ENCODE measurements at regions not wholly inside any gene's neighbourhood (a gene's known extent, or its start where the extent isn't known, plus 50 kb on each side); places are given as distances from the start of the nearest gene placed in this dataset.

GRCh38 chr5:60219921-60220320 lies 326.4 kb upstream of the PDE4D start:
- H3K4me2 ChIP-seq (ENCODE audit: low read depth, low read length): no peak overlapping the region
- no peak overlapping the region for H2AK5ac ChIP-seq (ENCODE audit: low read depth, low read length)
- ChIA-PET POLR2A (ENCODE audit: unreplicated experiment) (no interaction called here), CTCF (no interaction called here)
- in situ Hi-C loops (cut with MboI; ENCODE audit: low sequenced_read_pairs): no loop called here
- no peak overlapping the region for H3K18ac ChIP-seq (ENCODE audit: low read depth, low read length)
- no peak overlapping the region for H2BK20ac ChIP-seq (ENCODE audit: low read depth, low read length)
- no peaks in the 10 kb centered on the region for H3K27me3 ChIP-seq (ENCODE audit: control insufficient read depth, insufficient read depth, low read length)
- no peak overlapping the region for H3K23ac ChIP-seq (ENCODE audit: low read depth, low read length)
- no peak overlapping the region for H3K27ac ChIP-seq (ENCODE audit: insufficient read depth, low read length)
- dilution Hi-C loops (cut with HindIII; ENCODE audit: low sequenced_read_pairs, unreplicated experiment): no loop called here
- H2BK5ac ChIP-seq (ENCODE audit: low read depth, low read length, poor library complexity, severe bottlenecking): no peak overlapping the region
- no peaks in the 10 kb centered on the region for H3K79me1 ChIP-seq (ENCODE audit: low read depth in 1 of 2, low read length in 2 of 2)
- no peak overlapping the region for H2AFZ ChIP-seq (replicated peaks; ENCODE audit: low read length, poor library complexity)
- H3K4ac ChIP-seq (ENCODE audit: low read depth, low read length): no peak overlapping the region
- no peak overlapping the region for H4K91ac ChIP-seq (ENCODE audit: insufficient read depth, low read depth, low read length)
- no peaks in the 10 kb centered on the region for H3K4me1 ChIP-seq (ENCODE audit: control insufficient read depth, insufficient read depth, low read length)
- H3K4me3 ChIP-seq (ENCODE audit: insufficient read depth, low read depth, low read length): no peak overlapping the region
- H2AK9ac ChIP-seq (replicated peaks; ENCODE audit: low read depth, low read length, poor library complexity): no peak overlapping the region
- no peak overlapping the region for H3K14ac ChIP-seq (replicated peaks; ENCODE audit: low read depth, low read length)
- no peak overlapping the region for H4K5ac ChIP-seq (ENCODE audit: low read depth, low read length)
- H3K56ac ChIP-seq (ENCODE audit: extremely low read depth, insufficient read depth, low read length): no peak overlapping the region
- no CpG with 5 or more reads among the region's 1 CpG for WGBS, 2 experiments (ENCODE audit: extremely low coverage in 2 of 2, insufficient read length in 1 of 2)
- ATAC-seq (ENCODE audit: low read depth) (no peak), DNase-seq (no peak)
- no peaks in the 10 kb centered on the region for H4K20me1 ChIP-seq (ENCODE audit: insufficient read depth, low read length)
- H3K9me1 ChIP-seq (ENCODE audit: insufficient read depth, low read length): no peaks in the 10 kb centered on the region
- no peaks in the 10 kb centered on the region for H3K9me3 ChIP-seq (ENCODE audit: control insufficient read depth, insufficient read depth, low read length)
- H3K9ac ChIP-seq (ENCODE audit: low read depth, low read length): no peak overlapping the region
- no peak overlapping the region for H2BK120ac ChIP-seq (ENCODE audit: low read depth, low read length)
- no peak overlapping the region for H2BK15ac ChIP-seq (ENCODE audit: low read depth, low read length)
- BruUV-seq (replicated peaks): no TSS peak
- no peak for TF ChIP-seq MAFK (IDR thresholded peaks at IDR 0.05; ENCODE audit: low read depth, low read length)
- no peak for TF ChIP-seq RFX5 (IDR thresholded peaks at IDR 0.05; ENCODE audit: low read depth, low read length)
- TF ChIP-seq USF2 (IDR thresholded peaks at IDR 0.05; ENCODE audit: low read depth, low read length): no peak
- TF ChIP-seq RAD21 (IDR thresholded peaks at IDR 0.05; ENCODE audit: low read length): no peak
- TF ChIP-seq CHD1 (IDR thresholded peaks at IDR 0.05; ENCODE audit: low read depth, low read length): no peak
- no peak for TF ChIP-seq CTCF (conservative IDR thresholded peaks at IDR 0.05; ENCODE audit: low read depth, low read length)
- TF ChIP-seq, protein P1, sequence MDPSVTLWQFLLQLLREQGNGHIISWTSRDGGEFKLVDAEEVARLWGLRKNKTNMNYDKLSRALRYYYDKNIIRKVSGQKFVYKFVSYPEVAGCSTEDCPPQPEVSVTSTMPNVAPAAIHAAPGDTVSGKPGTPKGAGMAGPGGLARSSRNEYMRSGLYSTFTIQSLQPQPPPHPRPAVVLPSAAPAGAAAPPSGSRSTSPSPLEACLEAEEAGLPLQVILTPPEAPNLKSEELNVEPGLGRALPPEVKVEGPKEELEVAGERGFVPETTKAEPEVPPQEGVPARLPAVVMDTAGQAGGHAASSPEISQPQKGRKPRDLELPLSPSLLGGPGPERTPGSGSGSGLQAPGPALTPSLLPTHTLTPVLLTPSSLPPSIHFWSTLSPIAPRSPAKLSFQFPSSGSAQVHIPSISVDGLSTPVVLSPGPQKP (IDR thresholded peaks at IDR 0.05; ENCODE audit: borderline replicate concordance, low read depth, low read length): no peak
- no peak for TF ChIP-seq CEBPB (IDR thresholded peaks at IDR 0.05; ENCODE audit: low read depth, low read length)
- no peak for TF ChIP-seq MAZ (IDR thresholded peaks at IDR 0.05; ENCODE audit: borderline replicate concordance, low read depth, low read length)
- no peak for TF ChIP-seq RCOR1 (IDR thresholded peaks at IDR 0.05; ENCODE audit: insufficient replicate concordance, low read length)
- TF ChIP-seq BHLHE40 (IDR thresholded peaks at IDR 0.05; ENCODE audit: low read depth, low read length): no peak
- no peak for TF ChIP-seq SMC3 (IDR thresholded peaks at IDR 0.05; ENCODE audit: low read depth, low read length)
- no peak for TF ChIP-seq NFE2L2 (IDR thresholded peaks at IDR 0.05; ENCODE audit: low read depth, low read length)
- no peak for TF ChIP-seq POLR2A (IDR thresholded peaks at IDR 0.05; ENCODE audit: low read depth, low read length)
- no peak for TF ChIP-seq FOS (IDR thresholded peaks at IDR 0.05; ENCODE audit: low read depth, low read length)
- TF ChIP-seq MXI1 (IDR thresholded peaks at IDR 0.05; ENCODE audit: borderline replicate concordance, low read depth, low read length): no peak
- H3K36me3 ChIP-seq (ENCODE audit: control insufficient read depth, insufficient read depth, low read length): no peaks in the 10 kb centered on the region
- H4K8ac ChIP-seq (ENCODE audit: low read depth in 2 of 2, low read length in 2 of 2): no peak overlapping the region
- intact Hi-C loops (cut with micrococcal nuclease): no loop called here
